Lower leg skin (tissue), 4 donors: ENCODE measurements at regions not wholly inside any gene's neighbourhood (a gene's known extent, or its start where the extent isn't known, plus 50 kb on each side); places are given as distances from the start of the nearest gene placed in this dataset.

Experiments used
- DNase-seq, 2 donors: peaks; one replicate each; pipeline ENCODE4 v3.0.0-alpha.2; 2019; ENCODE audit warnings: low spot score in 2 of 2
- H3K4me3 ChIP-seq: fragments of 200-600 bp; sonication (generic); 2 replicates; pipeline ENCODE4 v1.5.1; 2017; ENCODE audit warnings: mild to moderate bottlenecking, low read depth; ENCODE audit not compliant: poor library complexity, severe bottlenecking
- CTCF ChIP-seq, 3 donors: fragments of 450-650 bp; IDR thresholded peaks; one replicate each; pipeline ENCODE4 v1.5.1; 2016; ENCODE audit warnings: antibody characterized with exemption in 3 of 3, mild to moderate bottlenecking in 3 of 3, moderate library complexity in 2 of 3
- POLR2A ChIP-seq, 2 donors: fragments of 450-650 bp; IDR thresholded peaks; one replicate each; pipeline ENCODE4 v1.6.1; 2016 to 2017; ENCODE audit warnings: antibody characterized with exemption in 2 of 2, mild to moderate bottlenecking in 1 of 2, moderate library complexity in 1 of 2
- WGBS, 2 donors: methylation state at CpG; one replicate each; pipeline ENCODE4 v1.1.5; 2018; 5-methylcytosine and 5-hydroxymethylcytosine counted together
- intact Hi-C: fragments of 100-400 bp; cut with DNase I; formaldehyde crosslinking; loops from one replicate; pipeline ENCODE4 v1.15.0; 2023; ENCODE audit warnings: low total_unique reads

- intact Hi-C loops: no loop called here
- H3K4me3 ChIP-seq: no peak overlapping the region
- DNase-seq: no peak
- TF ChIP-seq POLR2A (IDR thresholded peaks at IDR 0.05) (no peak), CTCF (IDR thresholded peaks at IDR 0.05) (no peak)
- WGBS, 2 donors: 97 to 100% methylated on average over 8 of the region's 8 CpGs
Measured at GRCh38 chr7:41175435-41175834, 527.5 kb downstream of the INHBA start.

DNA sequence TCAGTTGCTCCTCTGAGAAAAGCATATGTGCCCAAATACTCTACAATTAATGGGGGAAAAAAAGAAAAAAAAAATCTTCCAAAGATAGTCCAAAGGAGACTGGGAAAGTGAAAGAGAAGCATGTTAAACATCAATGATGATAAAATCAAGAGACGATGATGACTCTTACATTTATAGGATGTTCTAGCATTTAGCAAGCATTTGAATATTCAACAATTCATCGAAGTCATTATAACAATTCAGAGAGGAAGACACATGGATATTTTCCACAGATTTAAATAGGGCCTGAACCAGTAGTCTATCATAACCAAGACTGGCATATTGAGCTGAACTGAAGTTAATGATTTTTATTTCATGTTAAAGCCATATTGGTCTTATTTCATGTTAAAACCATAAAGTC lies 528.4 kb downstream of the INHBA start:
- intact Hi-C loops: no loop called here
- TF ChIP-seq CTCF (IDR thresholded peaks at IDR 0.05) (no peak), POLR2A (IDR thresholded peaks at IDR 0.05) (no peak)
- H3K4me3 ChIP-seq: no peak overlapping the region
- DNase-seq: no peak
- 94 to 95% methylated on average over 2 of the region's 2 CpGs for WGBS, 2 donors

- 66 to 77% methylated on average over 2 of the region's 2 CpGs for WGBS, 2 donors
- DNase-seq: no peak
- no peak overlapping the region for H3K4me3 ChIP-seq
- intact Hi-C loops: no loop called here
- TF ChIP-seq CTCF (IDR thresholded peaks at IDR 0.05): no peak
Measured at GRCh38 chr7:41170466-41170865, 532.4 kb downstream of the INHBA start.

DNA sequence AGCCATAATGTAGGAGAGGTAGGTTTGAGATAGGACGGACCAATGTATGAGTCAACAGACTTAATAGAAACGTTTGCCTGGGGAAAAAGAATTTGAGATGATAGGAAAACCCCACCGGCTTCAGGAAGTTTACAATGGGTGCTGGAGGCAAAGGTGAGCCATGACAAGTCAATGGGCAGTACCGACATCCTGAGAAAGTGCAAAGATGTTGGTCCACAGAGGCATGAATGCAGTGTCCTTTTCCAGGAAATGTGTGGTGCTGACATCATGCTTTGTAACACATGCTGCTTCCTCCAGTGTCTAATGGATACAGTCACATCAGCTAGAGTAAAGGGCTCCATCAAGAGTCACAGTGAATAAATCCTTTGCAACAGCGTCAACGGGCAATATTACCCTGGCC lies 533.6 kb downstream of the INHBA start:
- DNase-seq: no peak
- intact Hi-C loops: no loop called here
- H3K4me3 ChIP-seq: no peak overlapping the region
- TF ChIP-seq POLR2A (IDR thresholded peaks at IDR 0.05) (no peak), CTCF (IDR thresholded peaks at IDR 0.05) (no peak)
- 84 to 86% methylated on average over 6 of the region's 6 CpGs for WGBS, 2 donors

GRCh38 chr7:41167836-41168235 lies 535.1 kb downstream of the INHBA start:
- H3K4me3 ChIP-seq: no peak overlapping the region

More at GRCh38 chr7:41167836-41168235, 535.1 kb downstream of the INHBA start:
- no peak for TF ChIP-seq POLR2A (IDR thresholded peaks at IDR 0.05)
- TF ChIP-seq CTCF (IDR thresholded peaks at IDR 0.05): no peak
- no peak for DNase-seq
- intact Hi-C loops: no loop called here
- 60 to 75% methylated on average over 2 of the region's 2 CpGs for WGBS, 2 donors
